SK-N-SH treated with all-trans-retinoic acid at 6 μM for 48 hours (cell line): ENCODE measurements at regions not wholly inside any gene's neighbourhood (a gene's known extent, or its start where the extent isn't known, plus 50 kb on each side); places are given as distances from the start of the nearest gene placed in this dataset.

Experiments
- ARNTL ChIP-seq: fragments of 450-650 bp; formaldehyde crosslinking; IDR thresholded peaks from 2 replicates; pipeline ENCODE4 v1.5.0; 2020; ENCODE audit warnings: low read depth, mild to moderate bottlenecking, moderate library complexity, borderline replicate concordance
- OSR1 ChIP-seq: fragments of 250-450 bp; sonication (Bioruptor Pico); IDR thresholded peaks from 2 replicates; pipeline ENCODE4 v1.8.0; 2022; ENCODE audit warnings: moderate library complexity, mild to moderate bottlenecking, inconsistent platforms
- PATZ1 ChIP-seq: fragments of 250-450 bp; sonication (Bioruptor Pico); IDR thresholded peaks from 2 replicates; pipeline ENCODE4 v1.8.0; 2020; ENCODE audit warnings: mild to moderate bottlenecking, moderate library complexity, borderline replicate concordance
- TCF4 ChIP-seq: fragments of 250-450 bp; sonication (Bioruptor Pico); IDR thresholded peaks from 2 replicates; pipeline ENCODE4 v1.8.0; 2021; ENCODE audit warnings: mild to moderate bottlenecking, moderate library complexity, borderline replicate concordance
- TOX ChIP-seq: fragments of 250-450 bp; sonication (Bioruptor Pico); IDR thresholded peaks from 2 replicates; pipeline ENCODE4 v1.8.0; 2021; ENCODE audit warnings: mild to moderate bottlenecking, moderate library complexity, borderline replicate concordance
- ZFP30 ChIP-seq: fragments of 450-650 bp; formaldehyde crosslinking; IDR thresholded peaks from 2 replicates; pipeline ENCODE4 v1.5.0; 2022; ENCODE audit warnings: mild to moderate bottlenecking, moderate library complexity
- ZNF8 ChIP-seq: fragments of 450-650 bp; formaldehyde crosslinking; IDR thresholded peaks from 2 replicates; pipeline ENCODE4 v1.5.0; 2020; ENCODE audit warnings: mild to moderate bottlenecking, moderate library complexity
- TF ChIP-seq, protein P1 (sequence below): fragments of 250-450 bp; sonication (Bioruptor Pico); IDR thresholded peaks from 2 replicates; pipeline ENCODE4 v1.5.1; 2020; ENCODE audit warnings: low read depth, mild to moderate bottlenecking, moderate library complexity

DNA sequence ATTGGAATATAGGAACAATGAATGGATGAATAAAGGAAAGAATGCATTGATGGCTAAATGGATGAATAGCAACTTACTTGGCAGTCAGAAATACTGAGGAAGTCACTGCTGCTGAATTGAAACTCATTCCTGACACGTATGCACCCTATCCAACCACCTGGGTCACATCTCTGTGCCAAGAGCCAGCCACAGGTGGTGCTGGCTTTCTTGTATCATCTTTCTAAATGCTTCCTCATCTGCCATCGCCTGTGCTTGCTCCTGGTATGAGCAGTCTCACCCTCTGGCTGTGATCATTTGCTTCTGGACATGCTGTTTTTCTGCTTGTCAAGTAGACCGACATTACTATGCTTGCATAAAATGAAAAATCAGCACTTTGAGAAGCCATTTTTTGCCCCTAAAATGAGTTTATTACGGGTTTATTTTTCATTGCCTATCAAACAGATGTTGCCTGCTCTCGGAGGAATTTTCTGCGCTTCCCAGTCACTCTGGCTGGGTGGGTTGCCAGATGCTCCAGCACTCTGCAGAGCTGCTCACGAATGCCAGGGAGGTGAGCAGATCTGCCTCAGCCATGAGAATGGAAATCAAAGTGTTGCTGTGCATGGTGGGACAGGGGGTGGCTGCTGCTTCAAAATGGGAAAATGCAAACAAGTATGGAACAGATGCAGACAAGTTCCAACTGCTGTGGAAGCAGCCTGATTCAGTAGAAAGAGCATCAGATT, 1349.6 kb upstream of the CDH8 start:
- TF ChIP-seq PATZ1 (CRISPR knock-in tag) (no peak), ARNTL (CRISPR knock-in tag) (no peak), TOX (CRISPR knock-in tag) (no peak), TCF4 (CRISPR knock-in tag) (no peak), OSR1 (CRISPR knock-in tag) (no peak), ZNF8 (CRISPR knock-in tag) (no peak), ZFP30 (CRISPR knock-in tag) (no peak)
- TF ChIP-seq, protein P1, sequence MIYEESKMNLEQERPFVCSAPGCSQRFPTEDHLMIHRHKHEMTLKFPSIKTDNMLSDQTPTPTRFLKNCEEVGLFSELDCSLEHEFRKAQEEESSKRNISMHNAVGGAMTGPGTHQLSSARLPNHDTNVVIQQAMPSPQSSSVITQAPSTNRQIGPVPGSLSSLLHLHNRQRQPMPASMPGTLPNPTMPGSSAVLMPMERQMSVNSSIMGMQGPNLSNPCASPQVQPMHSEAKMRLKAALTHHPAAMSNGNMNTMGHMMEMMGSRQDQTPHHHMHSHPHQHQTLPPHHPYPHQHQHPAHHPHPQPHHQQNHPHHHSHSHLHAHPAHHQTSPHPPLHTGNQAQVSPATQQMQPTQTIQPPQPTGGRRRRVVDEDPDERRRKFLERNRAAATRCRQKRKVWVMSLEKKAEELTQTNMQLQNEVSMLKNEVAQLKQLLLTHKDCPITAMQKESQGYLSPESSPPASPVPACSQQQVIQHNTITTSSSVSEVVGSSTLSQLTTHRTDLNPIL (CRISPR knock-in tag) = no peak
